AG04450 (cell line): ENCODE measurements at regions not wholly inside any gene's neighbourhood (a gene's known extent, or its start where the extent isn't known, plus 50 kb on each side); places are given as distances from the start of the nearest gene placed in this dataset.
"Not testable (repeated sequence)": the region's sequence is repeated elsewhere in the genome, so short reads cannot be mapped to it uniquely, and the experiment has no call there.

Experiments used
- CTCF ChIA-PET: fragments of 300-600, 350-600 bp; formaldehyde crosslinking; extraction: SDS; loops from one replicate; lab custom pipeline; 2022; ENCODE audit warnings: antibody characterized with exemption, inconsistent platforms; lab: Charles Lee
- POLR2A ChIA-PET: fragments of 350-600 bp; formaldehyde crosslinking; extraction: SDS; loops from one replicate; lab custom pipeline; 2021; ENCODE audit warnings: antibody characterized with exemption, inconsistent platforms; lab: Yijun Ruan, JAX
- DNase-seq: peaks from one replicate; pipeline ENCODE4 v3.0.0-alpha.2; 2011; ENCODE audit warnings: low read depth, low spot score
- H3K27ac ChIP-seq: one replicate; pipeline ENCODE4 v1.5.1; 2012; ENCODE audit warnings: low read depth, low read length, control low read depth
- H3K27me3 ChIP-seq: one replicate; pipeline ENCODE4 v1.6.0; 2012; ENCODE audit warnings: low read length; ENCODE audit not compliant: control insufficient read depth, insufficient read depth
- H3K4me3 ChIP-seq: 2 replicates; pipeline ENCODE4 v1.5.1; 2011; ENCODE audit warnings: mild to moderate bottlenecking, low read depth, low read length, control low read depth
- H3K9me3 ChIP-seq: 2 replicates; pipeline ENCODE4 v1.5.1; 2012; ENCODE audit warnings: low read length; ENCODE audit not compliant: control insufficient read depth, insufficient read depth
- CTCF ChIP-seq: IDR thresholded peaks from 2 replicates; pipeline ENCODE4 v1.5.1; 2011; ENCODE audit warnings: low read depth, low read length, control low read depth, inconsistent platforms

- CTCF ChIA-PET: interaction anchor here (1.5 to 3.0 kb wide), 2 partner anchors 44 to 45 kb away, joined by 4 to 13 read pairs; no protein-coding TSS in a partner anchor
- no peaks in the 10 kb centered on the region for H3K27me3 ChIP-seq
- no peak for DNase-seq
- POLR2A ChIA-PET: interaction anchor here (0.6 kb wide), 1 partner anchor 40 kb away, joined by 5 read pairs; no protein-coding TSS in a partner anchor
- TF ChIP-seq CTCF: no peak
- H3K9me3 ChIP-seq: no peaks in the 10 kb centered on the region
- H3K27ac ChIP-seq: no peak overlapping the region
- no peak overlapping the region for H3K4me3 ChIP-seq
Observed at GRCh38 chr6:8174571-8174970, 72.2 kb upstream of the EEF1E1 start.

GRCh38 chr6:8172530-8172929 lies 70.2 kb upstream of the EEF1E1 start:
- H3K9me3 ChIP-seq: no peaks in the 10 kb centered on the region
- H3K27me3 ChIP-seq: no peaks in the 10 kb centered on the region
- no peak for DNase-seq
- no peak overlapping the region for H3K27ac ChIP-seq
- H3K4me3 ChIP-seq: no peak overlapping the region
- TF ChIP-seq CTCF: no peak
- ChIA-PET POLR2A (no interaction called here), CTCF (interaction anchor here (1.3 to 3.0 kb wide), 4 partner anchors 22 to 46 kb away, joined by 4 to 15 read pairs (median 8); no protein-coding TSS in a partner anchor)

GRCh38 chr6:8170754-8171153 lies 68.4 kb upstream of the EEF1E1 start:
- TF ChIP-seq CTCF: no peak
- H3K27ac ChIP-seq: no peak overlapping the region
- no peak for DNase-seq
- H3K4me3 ChIP-seq: no peak overlapping the region
- ChIA-PET CTCF (interaction anchor here (0.9 to 1.2 kb wide), 2 partner anchors 40 to 48 kb away, joined by 3 to 5 read pairs; no protein-coding TSS in a partner anchor), POLR2A (no interaction called here)
- no peaks in the 10 kb centered on the region for H3K9me3 ChIP-seq
- no peaks in the 10 kb centered on the region for H3K27me3 ChIP-seq

- no peaks in the 10 kb centered on the region for H3K9me3 ChIP-seq
- CTCF ChIA-PET: interaction anchor here (0.9 to 1.2 kb wide), 2 partner anchors 40 to 49 kb away, joined by 3 to 5 read pairs; no protein-coding TSS in a partner anchor
- H3K27ac ChIP-seq: no peak overlapping the region
- POLR2A ChIA-PET: no interaction called here
- no peak overlapping the region for H3K4me3 ChIP-seq
- no peak for TF ChIP-seq CTCF
- no peak for DNase-seq
- no peaks in the 10 kb centered on the region for H3K27me3 ChIP-seq
Observed at GRCh38 chr6:8170245-8170644, 67.9 kb upstream of the EEF1E1 start.

- Histone ChIP-seq H3K4me3 (no peak overlapping the region), H3K27ac (no peak overlapping the region), H3K9me3 (peaks cover 3% of the 10 kb centered on the region; the same call in 1 of the 2 replicates), H3K27me3 (no peaks in the 10 kb centered on the region)
- POLR2A ChIA-PET: no interaction called here
- CTCF ChIA-PET: interaction anchor here (0.6 to 1.0 kb wide), 2 partner anchors 33 to 53 kb away, joined by 3 to 5 read pairs; no protein-coding TSS in a partner anchor
- DNase-seq: no peak
- TF ChIP-seq CTCF: no peak
Observed at GRCh38 chr6:8166156-8166555, 63.8 kb upstream of the EEF1E1 start.

- H3K4me3 ChIP-seq, DNase-seq, H3K9me3 ChIP-seq, H3K27ac ChIP-seq, POLR2A ChIA-PET, H3K27me3 ChIP-seq, CTCF ChIA-PET: not testable (repeated sequence)
Observed at GRCh38 chr6:8165008-8165407, 62.7 kb upstream of the EEF1E1 start.

GRCh38 chr6:8164281-8164680 lies 61.9 kb upstream of the EEF1E1 start:
- H3K27me3 ChIP-seq, H3K9me3 ChIP-seq, POLR2A ChIA-PET: not testable (repeated sequence)

More at GRCh38 chr6:8164281-8164680, 61.9 kb upstream of the EEF1E1 start:
- H3K4me3 ChIP-seq, CTCF ChIA-PET, H3K27ac ChIP-seq, DNase-seq: not testable (repeated sequence)
